ENCODE measurements at regions not wholly inside any gene's neighbourhood (a gene's known extent, or its start where the extent isn't known, plus 50 kb on each side); places are given as distances from the start of the nearest gene placed in this dataset.

DNA sequence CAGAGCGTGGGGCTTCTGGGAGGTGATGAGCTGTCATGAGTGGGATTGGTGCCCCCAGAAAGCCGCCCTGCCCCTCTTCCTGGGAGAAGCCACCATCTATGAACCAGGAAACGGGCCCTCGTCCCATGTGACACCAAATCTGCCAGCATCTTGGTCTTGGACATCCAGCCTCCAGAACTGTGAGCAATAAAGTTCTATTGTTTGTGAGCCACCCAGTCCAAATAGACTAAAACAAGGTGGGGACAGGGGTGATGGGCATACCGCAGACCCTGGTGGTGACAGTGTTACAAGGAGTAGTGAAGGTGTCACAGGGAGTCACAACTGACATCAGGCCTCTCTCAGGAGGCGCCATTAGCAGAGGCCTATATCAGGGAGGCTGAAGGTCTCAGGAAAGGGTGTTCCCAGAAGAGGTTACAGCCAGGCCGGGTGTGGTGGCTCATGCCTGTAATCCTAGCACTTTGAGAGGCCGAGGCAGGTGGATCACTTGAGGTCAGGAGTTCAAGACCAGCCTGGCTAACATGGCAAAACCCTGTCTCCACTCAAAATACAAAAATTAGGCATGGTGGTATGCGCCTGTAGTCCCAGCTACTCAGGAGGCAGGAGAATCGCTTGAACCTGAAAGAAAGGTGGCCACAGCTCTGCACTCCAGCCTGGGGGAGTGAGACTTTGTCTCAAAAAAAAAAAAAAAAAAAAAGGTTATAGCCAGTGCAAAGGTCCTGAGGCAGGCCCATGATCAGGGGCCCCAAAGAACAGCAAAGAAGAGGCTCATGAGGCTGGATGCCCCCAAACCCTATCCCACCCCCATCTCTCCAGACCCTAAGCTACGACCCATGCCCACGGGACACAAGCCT is 53.0 kb downstream of the NCOR2 start:
- TF ChIP-seq CTCF (IDR thresholded peaks at IDR 0.05; ENCODE audit: low read depth, low read length) = no peak
- TF ChIP-seq EZH2phosphoT487 (IDR thresholded peaks at IDR 0.05; ENCODE audit: low read depth) = no peak

Data from OCI-LY3 (cell line).